T-helper 2 cell treated with Interferon-gamma antibody and Interleukin-4, amounts not matched to agents 5 μg/mL and 100 μg/mL, for 36 hours (primary cell): ENCODE measurements at regions not wholly inside any gene's neighbourhood (a gene's known extent, or its start where the extent isn't known, plus 50 kb on each side); places are given as distances from the start of the nearest gene placed in this dataset.
"Not testable (repeated sequence)": the region's sequence is repeated elsewhere in the genome, so short reads cannot be mapped to it uniquely, and the experiment has no call there.

Experiments used
- DNase-seq: peaks from one replicate; pipeline ENCODE4 v3.0.0; 2021; ENCODE audit warnings: low spot score
- H3K27ac Mint-ChIP-seq: one replicate; pipeline ENCODE4 v1.8.0; 2021; ENCODE audit warnings: mild to moderate bottlenecking, mixed read lengths
- H3K27me3 Mint-ChIP-seq: one replicate; pipeline ENCODE4 v1.8.0; 2021; ENCODE audit warnings: low read depth, mixed read lengths
- H3K36me3 Mint-ChIP-seq: one replicate; pipeline ENCODE4 v1.8.0; 2021; ENCODE audit warnings: low read depth, mixed read lengths
- H3K4me1 Mint-ChIP-seq: one replicate; pipeline ENCODE4 v1.8.0; 2021; ENCODE audit warnings: low read depth, mixed read lengths
- H3K4me3 Mint-ChIP-seq: one replicate; pipeline ENCODE4 v1.8.0; 2022; ENCODE audit warnings: mild to moderate bottlenecking, moderate library complexity, mixed read lengths
- H3K9me3 Mint-ChIP-seq: one replicate; pipeline ENCODE4 v1.8.0; 2021; ENCODE audit warnings: mixed read lengths

- H3K27ac Mint-ChIP-seq = no peak overlapping the region
- no peak for DNase-seq
- no peaks in the 10 kb centered on the region for H3K36me3 Mint-ChIP-seq
- H3K4me3 Mint-ChIP-seq = no peak overlapping the region
- H3K4me1 Mint-ChIP-seq = no peaks in the 10 kb centered on the region
- no peaks in the 10 kb centered on the region for H3K9me3 Mint-ChIP-seq
- no peaks in the 10 kb centered on the region for H3K27me3 Mint-ChIP-seq
These were observed 250.4 kb upstream of the DSEL start for GRCh38 chr18:67766930-67767329.

- H3K9me3 Mint-ChIP-seq, H3K4me1 Mint-ChIP-seq, H3K36me3 Mint-ChIP-seq, H3K4me3 Mint-ChIP-seq, H3K27ac Mint-ChIP-seq, DNase-seq, H3K27me3 Mint-ChIP-seq: not testable (repeated sequence)
These were observed 235.7 kb upstream of the DSEL start for GRCh38 chr18:67752211-67752610.

GRCh38 chr18:67742954-67743353, 226.4 kb upstream of the DSEL start:
- no peaks in the 10 kb centered on the region for H3K36me3 Mint-ChIP-seq
- peaks cover 51% of the 10 kb centered on the region for H3K9me3 Mint-ChIP-seq
- H3K4me3 Mint-ChIP-seq = no peak overlapping the region
- no peaks in the 10 kb centered on the region for H3K27me3 Mint-ChIP-seq
- no peak overlapping the region for H3K27ac Mint-ChIP-seq
- no peaks in the 10 kb centered on the region for H3K4me1 Mint-ChIP-seq
- DNase-seq = no peak

GRCh38 chr18:67742525-67742924, 226.0 kb upstream of the DSEL start:
- Mint-ChIP-seq H3K4me1 (no peaks in the 10 kb centered on the region), H3K27ac (no peak overlapping the region), H3K36me3 (no peaks in the 10 kb centered on the region), H3K4me3 (no peak overlapping the region), H3K9me3 (peaks cover 50% of the 10 kb centered on the region), H3K27me3 (no peaks in the 10 kb centered on the region)
- no peak for DNase-seq

GRCh38 chr18:67735506-67735905, 219.0 kb upstream of the DSEL start:
- H3K36me3 Mint-ChIP-seq = no peaks in the 10 kb centered on the region
- no peaks in the 10 kb centered on the region for H3K27me3 Mint-ChIP-seq
- DNase-seq = no peak
- H3K27ac Mint-ChIP-seq = no peak overlapping the region
- H3K9me3 Mint-ChIP-seq = no peaks in the 10 kb centered on the region
- H3K4me1 Mint-ChIP-seq = no peaks in the 10 kb centered on the region
- no peak overlapping the region for H3K4me3 Mint-ChIP-seq

- H3K27me3 Mint-ChIP-seq = no peaks in the 10 kb centered on the region
- H3K4me1 Mint-ChIP-seq = no peaks in the 10 kb centered on the region
- no peak overlapping the region for H3K4me3 Mint-ChIP-seq
- H3K36me3 Mint-ChIP-seq = no peaks in the 10 kb centered on the region
- H3K27ac Mint-ChIP-seq = no peak overlapping the region
- H3K9me3 Mint-ChIP-seq = no peaks in the 10 kb centered on the region
- DNase-seq = no peak
These were observed 216.6 kb upstream of the DSEL start for GRCh38 chr18:67733088-67733487.

GRCh38 chr18:67731851-67732250, 215.3 kb upstream of the DSEL start:
- H3K9me3 Mint-ChIP-seq = peaks cover 4% of the 10 kb centered on the region
- H3K4me3 Mint-ChIP-seq = no peak overlapping the region
- no peak for DNase-seq
- H3K27me3 Mint-ChIP-seq = no peaks in the 10 kb centered on the region
- no peaks in the 10 kb centered on the region for H3K4me1 Mint-ChIP-seq
- H3K27ac Mint-ChIP-seq = no peak overlapping the region
- no peaks in the 10 kb centered on the region for H3K36me3 Mint-ChIP-seq

- peaks cover 4% of the 10 kb centered on the region for H3K9me3 Mint-ChIP-seq
- H3K4me1 Mint-ChIP-seq = no peaks in the 10 kb centered on the region
- no peaks in the 10 kb centered on the region for H3K27me3 Mint-ChIP-seq
- no peak overlapping the region for H3K27ac Mint-ChIP-seq
- no peak for DNase-seq
- no peak overlapping the region for H3K4me3 Mint-ChIP-seq
- H3K36me3 Mint-ChIP-seq = no peaks in the 10 kb centered on the region
These were observed 214.4 kb upstream of the DSEL start for GRCh38 chr18:67730886-67731285.

- H3K9me3 Mint-ChIP-seq = peaks cover 12% of the 10 kb centered on the region
- no peak overlapping the region for H3K4me3 Mint-ChIP-seq
- no peak for DNase-seq
- no peaks in the 10 kb centered on the region for H3K27me3 Mint-ChIP-seq
- no peak overlapping the region for H3K27ac Mint-ChIP-seq
- no peaks in the 10 kb centered on the region for H3K36me3 Mint-ChIP-seq
- no peaks in the 10 kb centered on the region for H3K4me1 Mint-ChIP-seq
These were observed 211.8 kb upstream of the DSEL start for GRCh38 chr18:67728364-67728763.

- H3K4me1 Mint-ChIP-seq = no peaks in the 10 kb centered on the region
- H3K9me3 Mint-ChIP-seq = peaks cover 12% of the 10 kb centered on the region
- DNase-seq = no peak
- no peak overlapping the region for H3K27ac Mint-ChIP-seq
- no peaks in the 10 kb centered on the region for H3K27me3 Mint-ChIP-seq
- H3K4me3 Mint-ChIP-seq = no peak overlapping the region
- no peaks in the 10 kb centered on the region for H3K36me3 Mint-ChIP-seq
These were observed 210.4 kb upstream of the DSEL start for GRCh38 chr18:67726882-67727281.

GRCh38 chr18:67717800-67718199, 201.3 kb upstream of the DSEL start:
- H3K9me3 Mint-ChIP-seq = no peaks in the 10 kb centered on the region
- H3K27me3 Mint-ChIP-seq = no peaks in the 10 kb centered on the region
- DNase-seq = no peak
- no peak overlapping the region for H3K4me3 Mint-ChIP-seq
- H3K4me1 Mint-ChIP-seq = no peaks in the 10 kb centered on the region
- no peak overlapping the region for H3K27ac Mint-ChIP-seq
- H3K36me3 Mint-ChIP-seq = no peaks in the 10 kb centered on the region

- Mint-ChIP-seq H3K4me3 (no peak overlapping the region), H3K27me3 (no peaks in the 10 kb centered on the region), H3K9me3 (no peaks in the 10 kb centered on the region), H3K36me3 (no peaks in the 10 kb centered on the region), H3K27ac (no peak overlapping the region), H3K4me1 (no peaks in the 10 kb centered on the region)
- no peak for DNase-seq
These were observed 199.0 kb upstream of the DSEL start for GRCh38 chr18:67715567-67715966.

GRCh38 chr18:67710639-67711038, 194.1 kb upstream of the DSEL start:
- H3K27ac Mint-ChIP-seq = no peak overlapping the region

GRCh38 chr18:67705748-67706147, 189.2 kb upstream of the DSEL start:
- Mint-ChIP-seq H3K4me3 (no peak overlapping the region), H3K4me1 (no peaks in the 10 kb centered on the region), H3K27ac (no peak overlapping the region), H3K27me3 (no peaks in the 10 kb centered on the region), H3K36me3 (no peaks in the 10 kb centered on the region), H3K9me3 (no peaks in the 10 kb centered on the region)
- DNase-seq = no peak

More at GRCh38 chr18:67710639-67711038, 194.1 kb upstream of the DSEL start:
- DNase-seq = no peak
- H3K27me3 Mint-ChIP-seq = no peaks in the 10 kb centered on the region
- no peaks in the 10 kb centered on the region for H3K36me3 Mint-ChIP-seq
- no peak overlapping the region for H3K4me3 Mint-ChIP-seq
- no peaks in the 10 kb centered on the region for H3K9me3 Mint-ChIP-seq
- H3K4me1 Mint-ChIP-seq = no peaks in the 10 kb centered on the region

- no peak overlapping the region for H3K27ac Mint-ChIP-seq
- DNase-seq = no peak
- no peaks in the 10 kb centered on the region for H3K36me3 Mint-ChIP-seq
- no peak overlapping the region for H3K4me3 Mint-ChIP-seq
- H3K4me1 Mint-ChIP-seq = no peaks in the 10 kb centered on the region
- H3K9me3 Mint-ChIP-seq = no peaks in the 10 kb centered on the region
- no peaks in the 10 kb centered on the region for H3K27me3 Mint-ChIP-seq
These were observed 179.2 kb upstream of the DSEL start for GRCh38 chr18:67695684-67696083.
